ENCODE measurements at regions not wholly inside any gene's neighbourhood (a gene's known extent, or its start where the extent isn't known, plus 50 kb on each side); places are given as distances from the start of the nearest gene placed in this dataset.

GRCh38 chr3:177807150-177807875 lies 610.0 kb upstream of the TBL1XR1 start:
- TF ChIP-seq, protein P1, sequence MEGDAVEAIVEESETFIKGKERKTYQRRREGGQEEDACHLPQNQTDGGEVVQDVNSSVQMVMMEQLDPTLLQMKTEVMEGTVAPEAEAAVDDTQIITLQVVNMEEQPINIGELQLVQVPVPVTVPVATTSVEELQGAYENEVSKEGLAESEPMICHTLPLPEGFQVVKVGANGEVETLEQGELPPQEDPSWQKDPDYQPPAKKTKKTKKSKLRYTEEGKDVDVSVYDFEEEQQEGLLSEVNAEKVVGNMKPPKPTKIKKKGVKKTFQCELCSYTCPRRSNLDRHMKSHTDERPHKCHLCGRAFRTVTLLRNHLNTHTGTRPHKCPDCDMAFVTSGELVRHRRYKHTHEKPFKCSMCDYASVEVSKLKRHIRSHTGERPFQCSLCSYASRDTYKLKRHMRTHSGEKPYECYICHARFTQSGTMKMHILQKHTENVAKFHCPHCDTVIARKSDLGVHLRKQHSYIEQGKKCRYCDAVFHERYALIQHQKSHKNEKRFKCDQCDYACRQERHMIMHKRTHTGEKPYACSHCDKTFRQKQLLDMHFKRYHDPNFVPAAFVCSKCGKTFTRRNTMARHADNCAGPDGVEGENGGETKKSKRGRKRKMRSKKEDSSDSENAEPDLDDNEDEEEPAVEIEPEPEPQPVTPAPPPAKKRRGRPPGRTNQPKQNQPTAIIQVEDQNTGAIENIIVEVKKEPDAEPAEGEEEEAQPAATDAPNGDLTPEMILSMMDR (IDR thresholded peaks at IDR 0.05): no peak
- no peak for TF ChIP-seq POLR2A (IDR thresholded peaks at IDR 0.05)

Measured in testis (tissue), 2 donors.